Muscle of leg (tissue), 3 donors: ENCODE measurements at regions not wholly inside any gene's neighbourhood (a gene's known extent, or its start where the extent isn't known, plus 50 kb on each side); places are given as distances from the start of the nearest gene placed in this dataset.

Experiments
- DNase-seq: peaks from one replicate; pipeline ENCODE4 v3.0.0; 2013
- H3K27ac ChIP-seq: one replicate; pipeline ENCODE4 v1.5.1; 2013; ENCODE audit warnings: mild to moderate bottlenecking, low read length, control low read depth
- H3K27me3 ChIP-seq: one replicate; pipeline ENCODE4 v1.6.1; 2013; ENCODE audit warnings: low read length; ENCODE audit not compliant: control insufficient read depth, insufficient read depth
- H3K36me3 ChIP-seq: one replicate; pipeline ENCODE4 v1.6.1; 2013; ENCODE audit warnings: low read length; ENCODE audit not compliant: control insufficient read depth, insufficient read depth
- H3K4me1 ChIP-seq: one replicate; pipeline ENCODE4 v1.6.1; 2013; ENCODE audit warnings: low read length; ENCODE audit not compliant: control insufficient read depth, insufficient read depth
- H3K4me3 ChIP-seq: one replicate; pipeline ENCODE4 v1.5.1; 2013; ENCODE audit warnings: low read length, control low read depth
- H3K9me3 ChIP-seq: replicated peaks from 2 replicates; pipeline ENCODE4 v1.6.1; 2013; ENCODE audit warnings: low read depth, low read length; ENCODE audit not compliant: control insufficient read depth
- whole genome bisulfite sequencing: methylation state at CpG from one replicate; pipeline ENCODE4 v1.1.5; 2013; ENCODE audit warnings: missing lambda C conversion rate; ENCODE audit not compliant: insufficient coverage; 5-methylcytosine and 5-hydroxymethylcytosine counted together

- H3K27ac ChIP-seq: no peak overlapping the region
- H3K36me3 ChIP-seq: no peaks in the 10 kb centered on the region
- no peaks in the 10 kb centered on the region for H3K27me3 ChIP-seq
- WGBS: 67% methylated on average over 5 of the region's 6 CpGs
- H3K4me3 ChIP-seq: no peak overlapping the region
- H3K9me3 ChIP-seq: no peaks in the 10 kb centered on the region
- peaks cover under 1% of the 10 kb centered on the region for H3K4me1 ChIP-seq
- no peak for DNase-seq
Observed at GRCh38 chr12:115407036-115407435, 723.1 kb upstream of the TBX3 start.

DNA sequence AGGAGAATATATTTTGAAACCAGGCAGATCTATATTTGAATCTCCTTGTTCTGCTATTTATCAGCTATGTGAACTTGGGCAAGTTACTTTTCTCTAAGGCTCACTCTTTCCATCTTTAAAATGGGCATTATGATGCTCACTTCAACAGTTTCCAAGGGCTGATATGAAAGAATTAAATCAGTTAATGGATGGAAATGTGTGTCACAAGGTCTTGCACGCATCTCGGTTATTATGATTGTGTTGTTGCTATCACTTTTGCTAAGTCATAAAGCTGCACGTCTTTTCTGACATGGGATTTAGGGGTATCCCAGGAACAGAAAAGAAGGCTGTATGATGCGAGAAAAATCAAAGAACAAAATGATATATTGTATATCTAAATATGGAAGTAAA, 721.5 kb upstream of the TBX3 start:
- Histone ChIP-seq H3K36me3 (no peaks in the 10 kb centered on the region), H3K9me3 (no peaks in the 10 kb centered on the region), H3K4me1 (no peaks in the 10 kb centered on the region), H3K4me3 (no peak overlapping the region), H3K27me3 (no peaks in the 10 kb centered on the region), H3K27ac (no peak overlapping the region)
- DNase-seq: no peak
- no CpG with 5 or more reads among the region's 4 CpGs for WGBS

GRCh38 chr12:115404761-115405470, 720.9 kb upstream of the TBX3 start:
- peak; percentile 88 for DNase-seq
- peak overlapping the region; percentile 21 for H3K27ac ChIP-seq
- 30% methylated on average over 2 of the region's 9 CpGs for WGBS

DNA sequence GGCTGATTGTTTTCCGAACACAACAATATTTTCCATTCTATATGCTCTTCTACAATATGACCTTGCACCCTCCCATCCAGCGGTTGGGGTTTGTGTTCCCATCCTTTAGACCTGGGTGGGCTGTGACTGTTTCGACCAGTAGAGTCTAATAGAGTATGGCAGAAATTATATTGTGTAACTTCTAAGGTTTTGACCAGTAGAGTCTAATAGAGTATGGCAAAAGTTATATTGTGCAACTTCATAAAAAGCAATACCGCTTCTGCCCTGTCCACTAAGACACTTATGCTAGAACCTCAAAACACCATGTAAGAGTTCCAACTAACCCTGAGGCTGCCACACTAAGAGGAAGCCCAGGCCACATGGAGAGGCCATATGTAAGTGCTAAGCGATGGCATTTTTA, 719.7 kb upstream of the TBX3 start:
- Histone ChIP-seq H3K4me3 (no peak overlapping the region), H3K36me3 (no peaks in the 10 kb centered on the region), H3K4me1 (no peaks in the 10 kb centered on the region), H3K9me3 (no peaks in the 10 kb centered on the region), H3K27me3 (no peaks in the 10 kb centered on the region), H3K27ac (no peak overlapping the region)
- no peak for DNase-seq
- 100% methylated on average over 1 of the region's 5 CpGs for whole genome bisulfite sequencing

More at GRCh38 chr12:115404761-115405470, 720.9 kb upstream of the TBX3 start:
- Histone ChIP-seq H3K27me3 (no peaks in the 10 kb centered on the region), H3K36me3 (no peaks in the 10 kb centered on the region), H3K4me3 (no peak overlapping the region), H3K4me1 (no peaks in the 10 kb centered on the region), H3K9me3 (no peaks in the 10 kb centered on the region)

DNA sequence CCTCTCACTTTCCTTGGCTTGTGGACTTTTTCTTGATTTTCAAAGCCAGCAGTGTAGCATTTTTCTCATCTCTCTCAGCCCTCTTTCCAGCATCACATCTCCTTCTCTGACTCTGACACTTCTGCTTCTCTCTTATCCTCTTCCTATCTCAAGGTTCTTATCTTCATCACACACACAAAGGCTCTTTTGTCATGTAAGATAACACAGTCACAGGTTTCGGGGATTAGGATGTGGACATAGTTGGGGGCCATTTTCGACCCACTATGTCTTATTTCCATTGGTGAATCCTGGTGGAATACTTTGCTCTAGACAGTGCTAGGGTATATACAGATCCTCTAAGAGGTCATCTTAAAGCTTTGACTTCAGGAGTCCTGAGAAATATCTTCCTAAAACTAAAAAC, 719.3 kb upstream of the TBX3 start:
- H3K27ac ChIP-seq: no peak overlapping the region
- DNase-seq: no peak
- H3K27me3 ChIP-seq: no peaks in the 10 kb centered on the region
- no peaks in the 10 kb centered on the region for H3K9me3 ChIP-seq
- no peaks in the 10 kb centered on the region for H3K36me3 ChIP-seq
- no CpG with 5 or more reads among the region's 2 CpGs for WGBS
- H3K4me1 ChIP-seq: no peaks in the 10 kb centered on the region
- H3K4me3 ChIP-seq: no peak overlapping the region

DNA sequence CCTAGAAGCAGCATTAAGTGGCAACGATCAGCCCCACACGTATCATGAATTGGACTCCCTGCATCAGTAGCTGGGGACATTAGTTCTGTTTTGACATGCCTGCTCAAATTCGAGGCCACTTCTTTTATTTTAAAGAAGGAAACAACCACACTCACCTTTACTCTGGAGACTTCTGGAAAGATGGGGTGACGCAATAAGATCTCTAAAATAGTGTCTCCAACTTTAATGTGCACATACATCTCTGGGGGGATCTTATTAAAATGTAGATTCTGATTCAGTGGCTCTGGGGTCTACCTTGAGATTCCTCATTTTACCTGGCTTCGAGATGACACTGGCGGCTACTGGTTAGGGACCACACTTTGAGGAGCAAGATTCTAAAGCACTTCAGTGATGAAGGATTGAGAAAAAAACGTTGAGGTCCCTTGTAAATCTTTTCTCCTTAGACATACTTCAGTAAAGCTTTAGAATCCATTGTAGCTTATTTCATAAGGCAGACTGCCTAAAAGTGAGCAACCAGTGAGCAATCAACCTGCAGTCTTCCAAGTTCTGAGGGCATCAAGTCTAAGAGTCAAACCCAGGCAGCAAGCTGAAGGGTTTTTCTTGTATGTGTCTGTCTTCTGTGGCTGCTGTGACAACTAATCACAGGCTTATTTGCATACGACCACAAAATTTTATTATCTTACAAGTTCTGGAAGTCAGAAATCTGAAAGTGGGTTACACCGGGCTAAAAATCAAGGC, 718.6 kb upstream of the TBX3 start:
- no peaks in the 10 kb centered on the region for H3K36me3 ChIP-seq
- no peaks in the 10 kb centered on the region for H3K4me1 ChIP-seq
- no peak for DNase-seq
- H3K9me3 ChIP-seq: no peaks in the 10 kb centered on the region
- no peak overlapping the region for H3K27ac ChIP-seq
- no peaks in the 10 kb centered on the region for H3K27me3 ChIP-seq
- 94% methylated on average over 4 of the region's 9 CpGs for WGBS
- H3K4me3 ChIP-seq: no peak overlapping the region

DNA sequence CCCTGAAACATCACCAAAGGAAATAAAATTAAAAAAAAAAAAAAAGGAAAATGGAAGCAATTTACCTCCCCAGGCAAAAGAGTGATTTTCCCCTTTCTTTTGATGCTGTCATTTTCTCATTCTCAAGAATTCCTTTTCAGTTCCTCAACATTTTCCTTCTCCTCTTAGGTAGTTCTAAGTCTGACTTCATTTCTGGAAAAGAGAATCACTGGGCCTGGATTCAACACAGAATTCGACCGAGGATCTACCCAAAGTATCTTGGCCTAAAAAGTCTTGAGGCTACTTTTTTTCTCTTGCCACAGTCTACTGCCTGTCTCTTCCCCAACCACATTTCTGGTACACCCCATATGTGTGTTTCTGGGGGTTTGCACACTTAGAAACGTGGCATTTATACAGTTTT, 717.8 kb upstream of the TBX3 start:
- Histone ChIP-seq H3K4me1 (no peaks in the 10 kb centered on the region), H3K9me3 (peaks cover 2% of the 10 kb centered on the region), H3K27ac (no peak overlapping the region), H3K36me3 (no peaks in the 10 kb centered on the region), H3K27me3 (no peaks in the 10 kb centered on the region), H3K4me3 (no peak overlapping the region)
- no CpG with 5 or more reads among the region's 3 CpGs for whole genome bisulfite sequencing
- peak; percentile 61 for DNase-seq

GRCh38 chr12:115400011-115400410, 716.0 kb upstream of the TBX3 start:
- no peak overlapping the region for H3K4me3 ChIP-seq
- H3K4me1 ChIP-seq: no peaks in the 10 kb centered on the region
- no peak for DNase-seq
- no peak overlapping the region for H3K27ac ChIP-seq
- H3K9me3 ChIP-seq: peaks cover 7% of the 10 kb centered on the region
- no peaks in the 10 kb centered on the region for H3K27me3 ChIP-seq
- no peaks in the 10 kb centered on the region for H3K36me3 ChIP-seq
- WGBS: no CpG with 5 or more reads among the region's 4 CpGs

- no peaks in the 10 kb centered on the region for H3K4me1 ChIP-seq
- no peak overlapping the region for H3K4me3 ChIP-seq
- no peak overlapping the region for H3K27ac ChIP-seq
- WGBS: 81% methylated on average over 3 of the region's 4 CpGs
- H3K27me3 ChIP-seq: no peaks in the 10 kb centered on the region
- peaks cover 7% of the 10 kb centered on the region for H3K9me3 ChIP-seq
- no peaks in the 10 kb centered on the region for H3K36me3 ChIP-seq
- DNase-seq: no peak
Observed at GRCh38 chr12:115398311-115398781, 714.4 kb upstream of the TBX3 start.

DNA sequence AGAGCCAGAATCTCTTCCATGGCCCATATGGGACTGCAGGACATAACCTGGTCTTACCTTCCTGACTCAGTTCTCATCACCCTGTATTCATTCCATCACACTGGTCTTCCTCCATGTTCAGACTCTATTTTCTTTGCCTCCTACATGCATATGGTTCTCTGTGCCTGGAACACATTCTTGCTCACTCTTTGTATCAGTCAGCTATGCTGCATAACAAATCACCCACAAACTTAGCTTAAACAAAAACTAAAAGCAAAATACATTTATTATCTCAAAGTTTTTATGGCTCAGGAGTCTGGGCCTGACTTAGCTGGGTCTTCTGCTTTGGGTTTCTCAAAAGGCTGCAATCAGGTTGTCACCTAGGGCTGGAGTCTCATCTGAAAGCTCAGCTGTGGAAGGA, 712.6 kb upstream of the TBX3 start:
- no peaks in the 10 kb centered on the region for H3K4me1 ChIP-seq
- H3K36me3 ChIP-seq: no peaks in the 10 kb centered on the region
- peaks cover 7% of the 10 kb centered on the region for H3K9me3 ChIP-seq
- no peak for DNase-seq
- H3K27me3 ChIP-seq: no peaks in the 10 kb centered on the region
- H3K27ac ChIP-seq: no peak overlapping the region
- no peak overlapping the region for H3K4me3 ChIP-seq
